Hepatocyte (in vitro differentiated cells): ENCODE measurements at regions not wholly inside any gene's neighbourhood (a gene's known extent, or its start where the extent isn't known, plus 50 kb on each side); places are given as distances from the start of the nearest gene placed in this dataset.
"Not testable (repeated sequence)": the region's sequence is repeated elsewhere in the genome, so short reads cannot be mapped to it uniquely, and the experiment has no call there.

Experiments
- CTCF ChIP-seq: fragments of 200-600 bp; sonication (generic); IDR thresholded peaks from 2 replicates; pipeline ENCODE4 v1.5.1; 2016; ENCODE audit warnings: antibody characterized with exemption, mild to moderate bottlenecking; ENCODE audit not compliant: poor library complexity
- EZH2 ChIP-seq: fragments of 200-600 bp; sonication (generic); IDR thresholded peaks from 2 replicates; pipeline ENCODE4 v1.6.1; 2016; ENCODE audit warnings: antibody characterized with exemption, mild to moderate bottlenecking, borderline replicate concordance
- EZH2phosphoT487 ChIP-seq: fragments of 200-600 bp; sonication (generic); IDR thresholded peaks from one replicate; pipeline ENCODE4 v1.6.1; 2018; ENCODE audit warnings: antibody characterized with exemption, mild to moderate bottlenecking, low read depth, moderate library complexity; ENCODE audit not compliant: unreplicated experiment, severe bottlenecking

DNA sequence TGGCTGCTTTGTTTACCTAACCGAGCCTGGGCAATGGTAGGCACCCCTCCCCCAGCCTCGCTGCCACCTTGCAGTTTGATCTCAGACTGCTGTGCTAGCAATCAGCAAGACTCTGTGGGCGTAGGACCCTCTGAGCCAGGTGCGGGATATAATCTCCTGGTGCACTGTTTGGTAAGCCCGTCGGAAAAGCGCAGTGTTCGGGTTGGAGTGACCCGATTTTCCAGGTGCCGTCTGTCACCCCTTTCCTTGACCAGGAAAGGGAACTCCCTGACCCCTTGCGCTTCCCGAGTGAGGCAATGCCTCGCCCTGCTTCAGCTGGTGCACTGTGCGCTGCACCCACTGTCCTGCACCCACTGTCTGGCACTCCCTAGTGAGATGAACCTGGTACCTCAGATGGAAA lies 482.2 kb upstream of the SMC2 start:
- TF ChIP-seq EZH2, CTCF, EZH2phosphoT487: not testable (repeated sequence)
